ENCODE measurements at regions not wholly inside any gene's neighbourhood (a gene's known extent, or its start where the extent isn't known, plus 50 kb on each side); places are given as distances from the start of the nearest gene placed in this dataset.

- TF ChIP-seq EZH2 (IDR thresholded peaks at IDR 0.05; ENCODE audit: borderline replicate concordance, insufficient read depth, low read depth, low read length, poor library complexity, severe bottlenecking) (no peak), CTCF (IDR thresholded peaks at IDR 0.05) (no peak)
- H3K4me1 ChIP-seq (ENCODE audit: control insufficient read depth in 2 of 2, insufficient read depth in 2 of 2, low read length in 2 of 2) = no peaks in the 10 kb centered on the region
- ATAC-seq (ENCODE audit: low read depth) = no peak
- no peak for DNase-seq
- POLR2A ChIA-PET = no interaction called here
- no peak overlapping the region for H2AFZ ChIP-seq (ENCODE audit: insufficient read depth, low read depth, low read length, poor library complexity, severe bottlenecking)
- H3K36me3 ChIP-seq (replicated peaks in 1 of 2; ENCODE audit: control extremely low read depth in 1 of 2, control insufficient read depth in 1 of 2, extremely low read depth in 1 of 2, insufficient read depth in 2 of 2, low read length in 1 of 2) = no peaks in the 10 kb centered on the region
- Mint-ChIP-seq H3K9me3 (ENCODE audit: insufficient read depth) (peaks cover 3% of the 10 kb centered on the region), H3K27me3 (no peaks in the 10 kb centered on the region), H3K27ac (no peak overlapping the region), H3K4me1 (no peaks in the 10 kb centered on the region), H3K4me3 (no peak overlapping the region)
- CTCF ChIA-PET = no interaction called here
- no peak overlapping the region for H3K4me3 ChIP-seq (ENCODE audit: control extremely low read depth in 1 of 5, extremely low read depth in 1 of 5, insufficient read depth in 1 of 5, low read depth in 2 of 5, low read length in 4 of 5)
- H3K9ac ChIP-seq (ENCODE audit: low read length) = no peak overlapping the region
- H3K4me2 ChIP-seq (replicated peaks; ENCODE audit: low read depth, low read length, poor library complexity, severe bottlenecking) = no peak overlapping the region
- no peak overlapping the region for H3K27ac ChIP-seq (ENCODE audit: low read length in 2 of 2)
- H3K9me3 ChIP-seq (ENCODE audit: control extremely low read depth in 1 of 3, control insufficient read depth in 2 of 3, insufficient read depth in 1 of 3, low read length in 2 of 3) = no peaks in the 10 kb centered on the region
- H3K79me2 ChIP-seq (ENCODE audit: control insufficient read depth, insufficient read depth, low read length) = no peaks in the 10 kb centered on the region
- no peaks in the 10 kb centered on the region for H4K20me1 ChIP-seq (ENCODE audit: control insufficient read depth, insufficient read depth, low read length, poor library complexity, severe bottlenecking)
- no peaks in the 10 kb centered on the region for H3K27me3 ChIP-seq (replicated peaks in 1 of 4; ENCODE audit: control extremely low read depth in 1 of 4, control insufficient read depth in 3 of 4, insufficient read depth in 4 of 4, low read length in 3 of 4)
- intact Hi-C loops (cut with micrococcal nuclease) = no loop called here
Measured at GRCh38 chr4:137212601-137213000, 319.7 kb downstream of the PCDH18 start.

- ATAC-seq (ENCODE audit: low read depth) = no peak
- Histone ChIP-seq H3K4me3 (ENCODE audit: control extremely low read depth in 1 of 5, extremely low read depth in 1 of 5, insufficient read depth in 1 of 5, low read depth in 2 of 5, low read length in 4 of 5) (no peak overlapping the region), H3K79me2 (ENCODE audit: control insufficient read depth, insufficient read depth, low read length) (no peaks in the 10 kb centered on the region), H3K36me3 (replicated peaks in 1 of 2; ENCODE audit: control extremely low read depth in 1 of 2, control insufficient read depth in 1 of 2, extremely low read depth in 1 of 2, insufficient read depth in 2 of 2, low read length in 1 of 2) (no peaks in the 10 kb centered on the region), H4K20me1 (ENCODE audit: control insufficient read depth, insufficient read depth, low read length, poor library complexity, severe bottlenecking) (no peaks in the 10 kb centered on the region), H2AFZ (ENCODE audit: insufficient read depth, low read depth, low read length, poor library complexity, severe bottlenecking) (no peak overlapping the region), H3K9me3 (ENCODE audit: control extremely low read depth in 1 of 3, control insufficient read depth in 2 of 3, insufficient read depth in 1 of 3, low read length in 2 of 3) (no peaks in the 10 kb centered on the region), H3K4me2 (replicated peaks; ENCODE audit: low read depth, low read length, poor library complexity, severe bottlenecking) (no peak overlapping the region), H3K27ac (ENCODE audit: low read length in 2 of 2) (no peak overlapping the region), H3K9ac (ENCODE audit: low read length) (no peak overlapping the region), H3K27me3 (replicated peaks in 1 of 4; ENCODE audit: control extremely low read depth in 1 of 4, control insufficient read depth in 3 of 4, insufficient read depth in 4 of 4, low read length in 3 of 4) (no peaks in the 10 kb centered on the region), H3K4me1 (ENCODE audit: control insufficient read depth in 2 of 2, insufficient read depth in 2 of 2, low read length in 2 of 2) (no peaks in the 10 kb centered on the region)
- DNase-seq = no peak
- no peak for TF ChIP-seq EZH2 (IDR thresholded peaks at IDR 0.05; ENCODE audit: borderline replicate concordance, insufficient read depth, low read depth, low read length, poor library complexity, severe bottlenecking)
- Mint-ChIP-seq H3K27me3 (no peaks in the 10 kb centered on the region), H3K4me3 (no peak overlapping the region), H3K9me3 (ENCODE audit: insufficient read depth) (peaks cover 3% of the 10 kb centered on the region), H3K27ac (no peak overlapping the region), H3K4me1 (no peaks in the 10 kb centered on the region)
- intact Hi-C loops (cut with micrococcal nuclease) = no loop called here
- POLR2A ChIA-PET = no interaction called here
- CTCF ChIA-PET = no interaction called here
- no CpG with 5 or more reads among the region's 2 CpGs for WGBS (ENCODE audit: insufficient coverage)
Measured at GRCh38 chr4:137209240-137209639, 323.1 kb downstream of the PCDH18 start.
